GM12891 (cell line): ENCODE measurements at regions not wholly inside any gene's neighbourhood (a gene's known extent, or its start where the extent isn't known, plus 50 kb on each side); places are given as distances from the start of the nearest gene placed in this dataset.

Experiments used
- PAX5 ChIP-seq: IDR thresholded peaks from 2 replicates; pipeline ENCODE4 v1.6.1; 2011; ENCODE audit warnings: low read length, moderate library complexity, mild to moderate bottlenecking; ENCODE audit not compliant: insufficient read depth, severe bottlenecking
- POLR2A ChIP-seq: IDR thresholded peaks from 2 replicates; pipeline ENCODE4 v1.6.1; 2011; ENCODE audit warnings: low read depth, low read length, control low read depth
- POLR2AphosphoS5 ChIP-seq: IDR thresholded peaks from 2 replicates; pipeline ENCODE4 v1.6.1; 2011; ENCODE audit warnings: low read depth, low read length, control low read depth
- POU2F2 ChIP-seq: IDR thresholded peaks from 2 replicates; pipeline ENCODE4 v1.6.1; 2011; ENCODE audit warnings: low read depth, mild to moderate bottlenecking, control low read depth, low read length, moderate library complexity
- TAF1 ChIP-seq: IDR thresholded peaks from 2 replicates; pipeline ENCODE4 v1.6.1; 2011; ENCODE audit warnings: low read depth, low read length, control low read depth

DNA sequence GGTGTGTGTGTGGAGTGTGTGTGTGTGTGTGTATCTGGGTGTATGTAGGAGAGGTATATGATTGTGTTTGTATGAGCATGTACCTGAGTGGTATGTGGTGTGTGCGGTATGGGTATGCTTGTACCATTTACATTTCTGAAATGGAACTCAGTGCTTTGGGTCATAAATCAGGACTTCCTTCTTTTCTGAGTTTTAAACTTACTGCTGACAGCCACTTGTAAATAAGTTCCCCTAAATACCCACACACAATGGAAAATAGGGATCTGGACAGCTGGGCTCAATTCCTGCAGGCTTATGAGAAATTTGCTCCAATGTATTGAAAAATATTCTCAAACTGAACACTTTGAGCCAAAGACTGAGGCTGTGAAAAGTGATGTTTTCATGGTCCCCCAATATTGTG, 293.6 kb downstream of the HLX start:
- TF ChIP-seq POLR2AphosphoS5: no peak
- no peak for TF ChIP-seq POLR2A
- TF ChIP-seq TAF1: no peak
- no peak for TF ChIP-seq POU2F2
- no peak for TF ChIP-seq PAX5
